ENCODE measurements at regions not wholly inside any gene's neighbourhood (a gene's known extent, or its start where the extent isn't known, plus 50 kb on each side); places are given as distances from the start of the nearest gene placed in this dataset.

DNA sequence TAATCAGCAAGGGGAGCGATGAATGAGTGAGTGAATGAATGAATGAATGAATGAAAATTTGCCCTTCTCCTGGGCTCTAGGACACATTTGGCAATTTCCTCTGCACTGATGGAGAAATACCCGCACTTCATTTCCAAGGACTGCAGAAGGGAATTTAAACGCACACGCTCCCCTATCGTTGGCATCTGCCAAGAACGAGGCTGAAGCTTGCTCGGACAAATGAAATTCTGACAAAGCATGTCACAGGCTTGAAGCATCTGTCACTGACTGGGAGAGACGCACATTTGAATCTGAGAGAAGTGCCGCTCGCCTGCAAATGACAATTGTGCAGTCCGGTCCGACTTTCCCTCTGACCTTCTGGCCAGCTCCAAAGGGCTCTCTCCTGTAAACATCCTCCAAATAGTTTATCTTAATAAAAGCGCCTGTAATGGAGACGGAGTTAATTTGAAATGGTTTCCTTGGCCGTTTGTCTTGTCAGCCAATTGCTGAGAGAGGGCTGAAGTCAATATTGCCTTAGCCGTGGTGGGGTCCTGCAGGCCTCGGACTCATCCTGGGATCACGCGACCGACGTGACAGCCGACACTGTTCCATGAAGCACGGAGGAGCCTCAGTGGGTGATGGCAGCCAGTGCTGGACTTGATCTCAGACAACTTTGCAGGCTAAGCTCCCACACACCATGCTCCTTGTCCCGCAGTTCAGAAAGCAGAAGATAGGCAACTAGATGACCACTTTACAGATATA is 260.7 kb downstream of the MN1 start:
- TF ChIP-seq, protein P1, sequence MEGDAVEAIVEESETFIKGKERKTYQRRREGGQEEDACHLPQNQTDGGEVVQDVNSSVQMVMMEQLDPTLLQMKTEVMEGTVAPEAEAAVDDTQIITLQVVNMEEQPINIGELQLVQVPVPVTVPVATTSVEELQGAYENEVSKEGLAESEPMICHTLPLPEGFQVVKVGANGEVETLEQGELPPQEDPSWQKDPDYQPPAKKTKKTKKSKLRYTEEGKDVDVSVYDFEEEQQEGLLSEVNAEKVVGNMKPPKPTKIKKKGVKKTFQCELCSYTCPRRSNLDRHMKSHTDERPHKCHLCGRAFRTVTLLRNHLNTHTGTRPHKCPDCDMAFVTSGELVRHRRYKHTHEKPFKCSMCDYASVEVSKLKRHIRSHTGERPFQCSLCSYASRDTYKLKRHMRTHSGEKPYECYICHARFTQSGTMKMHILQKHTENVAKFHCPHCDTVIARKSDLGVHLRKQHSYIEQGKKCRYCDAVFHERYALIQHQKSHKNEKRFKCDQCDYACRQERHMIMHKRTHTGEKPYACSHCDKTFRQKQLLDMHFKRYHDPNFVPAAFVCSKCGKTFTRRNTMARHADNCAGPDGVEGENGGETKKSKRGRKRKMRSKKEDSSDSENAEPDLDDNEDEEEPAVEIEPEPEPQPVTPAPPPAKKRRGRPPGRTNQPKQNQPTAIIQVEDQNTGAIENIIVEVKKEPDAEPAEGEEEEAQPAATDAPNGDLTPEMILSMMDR (IDR thresholded peaks at IDR 0.05), result no peak
- TF ChIP-seq POLR2A (IDR thresholded peaks at IDR 0.05), result no peak

Measured in Peyer's patch (tissue), 4 donors.